BLaER1 (cell line): ENCODE measurements at regions not wholly inside any gene's neighbourhood (a gene's known extent, or its start where the extent isn't known, plus 50 kb on each side); places are given as distances from the start of the nearest gene placed in this dataset.

Experiments
- H3K27ac ChIP-seq: shearing (Covaris generic); formaldehyde crosslinking; 2 replicates; pipeline ENCODE4 v1.8.1; 2022
- H3K27me3 ChIP-seq: shearing (Covaris generic); formaldehyde crosslinking; 2 replicates; pipeline ENCODE4 v1.8.1; 2022
- H3K36me3 ChIP-seq: shearing (Covaris generic); formaldehyde crosslinking; 2 replicates; pipeline ENCODE4 v1.8.1; 2022
- H3K4me1 ChIP-seq: shearing (Covaris generic); formaldehyde crosslinking; 2 replicates; pipeline ENCODE4 v1.8.1; 2022
- H3K4me2 ChIP-seq: shearing (Covaris generic); formaldehyde crosslinking; 2 replicates; pipeline ENCODE4 v1.8.1; 2022
- H3K4me3 ChIP-seq: shearing (Covaris generic); formaldehyde crosslinking; 2 replicates; pipeline ENCODE4 v1.8.1; 2022
- H3K9ac ChIP-seq: shearing (Covaris generic); formaldehyde crosslinking; 2 replicates; pipeline ENCODE4 v1.8.1; 2022
- H3K9me3 ChIP-seq: shearing (Covaris generic); formaldehyde crosslinking; 2 replicates; pipeline ENCODE4 v1.8.1; 2022
- H4K20me1 ChIP-seq: shearing (Covaris generic); formaldehyde crosslinking; 2 replicates; pipeline ENCODE4 v1.8.1; 2022
- Cebpa-rat ChIP-seq: shearing (Covaris generic); IDR thresholded peaks from 2 replicates; pipeline ENCODE4 v1.8.1; 2022

- Histone ChIP-seq H3K4me3 (no peak overlapping the region), H3K27me3 (no peaks in the 10 kb centered on the region), H3K4me1 (no peaks in the 10 kb centered on the region), H3K4me2 (no peak overlapping the region), H4K20me1 (no peaks in the 10 kb centered on the region), H3K36me3 (no peaks in the 10 kb centered on the region), H3K9me3 (no peaks in the 10 kb centered on the region), H3K27ac (no peak overlapping the region), H3K9ac (no peak overlapping the region)
- no peak for TF ChIP-seq Cebpa-rat
Measured at GRCh38 chr14:49986343-49987014, 93.6 kb downstream of the ARF6 start.

DNA sequence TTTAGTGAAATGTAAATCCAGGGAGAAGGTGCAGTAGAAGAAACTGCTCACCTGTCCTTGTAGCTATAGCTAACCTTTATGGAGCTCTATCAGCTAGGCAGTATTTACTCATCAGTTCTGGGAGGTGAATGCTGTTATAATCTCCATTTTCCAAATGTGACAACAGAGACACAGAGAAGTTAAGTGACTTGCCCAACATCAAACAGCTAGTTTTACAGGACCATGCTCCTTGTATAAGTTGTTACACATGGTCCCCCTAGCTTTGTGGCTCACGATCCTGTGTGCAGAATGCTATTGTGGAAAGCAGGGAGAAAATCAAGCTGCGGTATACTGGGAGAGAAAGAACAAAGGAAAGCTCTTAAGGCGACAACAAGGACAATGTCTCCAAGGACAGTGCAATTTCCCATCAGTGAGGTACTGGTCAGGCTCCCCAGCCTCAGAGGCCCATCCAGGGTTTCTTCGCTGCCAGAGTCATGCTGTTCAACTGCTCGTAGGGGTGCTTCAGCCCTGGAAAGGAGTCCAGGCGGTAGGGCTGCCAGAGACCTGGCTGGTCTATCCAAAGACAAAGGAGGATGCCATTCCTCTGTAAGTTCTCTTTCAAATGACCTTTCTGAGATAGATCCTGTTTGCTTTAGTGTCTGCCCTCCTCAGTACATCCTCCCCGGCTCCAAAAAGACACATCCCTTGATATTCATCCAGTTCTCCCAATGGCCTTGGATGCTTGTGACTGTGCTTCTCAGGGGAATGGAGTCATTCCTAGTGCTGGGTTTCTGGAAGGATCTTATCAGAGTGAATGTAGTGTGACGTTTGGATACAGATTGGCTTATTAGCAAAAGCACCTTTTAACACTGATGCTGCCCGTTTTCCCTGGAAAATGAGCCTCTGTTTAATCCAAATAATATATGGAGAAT, 95.5 kb downstream of the ARF6 start:
- Histone ChIP-seq H3K9me3 (no peaks in the 10 kb centered on the region), H3K27ac (no peak overlapping the region), H3K4me1 (no peaks in the 10 kb centered on the region), H3K9ac (no peak overlapping the region), H4K20me1 (no peaks in the 10 kb centered on the region), H3K4me2 (no peak overlapping the region), H3K27me3 (no peaks in the 10 kb centered on the region), H3K4me3 (no peak overlapping the region), H3K36me3 (no peaks in the 10 kb centered on the region)
- TF ChIP-seq Cebpa-rat, result no peak

- Histone ChIP-seq H3K4me3 (no peak overlapping the region), H3K4me1 (no peaks in the 10 kb centered on the region), H3K27me3 (no peaks in the 10 kb centered on the region), H3K9me3 (no peaks in the 10 kb centered on the region), H3K27ac (no peak overlapping the region), H3K36me3 (no peaks in the 10 kb centered on the region), H3K4me2 (no peak overlapping the region), H4K20me1 (no peaks in the 10 kb centered on the region), H3K9ac (no peak overlapping the region)
- no peak for TF ChIP-seq Cebpa-rat
Measured at GRCh38 chr14:49989966-49990365, 97.1 kb downstream of the ARF6 start.

DNA sequence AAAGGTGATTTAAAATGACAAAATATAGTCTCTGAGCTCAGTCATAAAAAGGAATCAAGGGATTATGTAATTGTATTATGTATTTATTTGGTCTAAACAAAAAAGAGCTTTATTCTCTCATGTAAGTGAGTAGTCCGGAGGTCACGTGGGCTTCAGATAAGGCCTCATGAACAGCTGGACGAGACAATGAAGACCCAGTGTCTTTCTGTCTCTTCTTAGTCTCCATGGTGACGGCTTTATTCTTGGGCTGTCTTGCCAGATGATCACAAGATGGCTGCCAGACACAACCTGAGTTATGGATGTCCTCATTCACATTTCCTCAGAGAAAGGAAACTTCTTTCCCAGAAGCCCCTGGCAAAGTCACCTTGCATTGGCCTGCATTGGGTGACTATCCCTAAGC, 98.6 kb downstream of the ARF6 start:
- Histone ChIP-seq H3K4me3 (no peak overlapping the region), H3K27me3 (no peaks in the 10 kb centered on the region), H3K4me2 (no peak overlapping the region), H3K36me3 (no peaks in the 10 kb centered on the region), H4K20me1 (no peaks in the 10 kb centered on the region), H3K9ac (no peak overlapping the region), H3K9me3 (no peaks in the 10 kb centered on the region), H3K4me1 (no peaks in the 10 kb centered on the region), H3K27ac (no peak overlapping the region)
- TF ChIP-seq Cebpa-rat, result no peak

DNA sequence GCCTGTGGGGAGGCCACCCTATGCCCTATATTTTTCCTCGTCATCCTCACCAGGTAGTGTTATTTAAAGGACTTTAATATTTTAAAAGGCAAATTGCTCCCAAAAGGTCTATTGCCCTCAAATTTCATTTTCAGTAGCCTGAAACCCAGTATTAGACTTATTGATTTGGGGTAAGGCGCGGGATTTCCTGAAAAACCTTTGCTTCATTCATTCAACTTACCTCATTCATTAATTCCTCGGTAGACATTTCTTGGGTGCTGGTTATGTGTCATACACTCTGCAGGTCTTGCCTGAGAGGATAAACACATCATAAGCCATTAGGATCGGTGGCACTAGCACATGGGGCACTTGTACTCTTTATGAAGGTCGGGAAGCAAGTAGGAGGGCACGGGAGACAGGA, 99.2 kb downstream of the ARF6 start:
- H3K4me1 ChIP-seq, result no peaks in the 10 kb centered on the region
- no peak overlapping the region for H3K27ac ChIP-seq
- TF ChIP-seq Cebpa-rat, result no peak

GRCh38 chr14:49992448-49992847, 99.6 kb downstream of the ARF6 start:
- H3K4me2 ChIP-seq, result no peak overlapping the region
- no peak for TF ChIP-seq Cebpa-rat
- no peaks in the 10 kb centered on the region for H3K27me3 ChIP-seq
- no peak overlapping the region for H3K4me3 ChIP-seq
- H3K9me3 ChIP-seq, result no peaks in the 10 kb centered on the region
- H3K27ac ChIP-seq, result no peak overlapping the region
- no peaks in the 10 kb centered on the region for H4K20me1 ChIP-seq
- no peaks in the 10 kb centered on the region for H3K4me1 ChIP-seq
- no peaks in the 10 kb centered on the region for H3K36me3 ChIP-seq
- H3K9ac ChIP-seq, result no peak overlapping the region

More for the DNA sequence above, 99.2 kb downstream of the ARF6 start:
- no peak overlapping the region for H3K4me2 ChIP-seq
- no peaks in the 10 kb centered on the region for H3K9me3 ChIP-seq
- H3K27me3 ChIP-seq, result no peaks in the 10 kb centered on the region
- H3K36me3 ChIP-seq, result no peaks in the 10 kb centered on the region
- no peaks in the 10 kb centered on the region for H4K20me1 ChIP-seq
- no peak overlapping the region for H3K4me3 ChIP-seq
- no peak overlapping the region for H3K9ac ChIP-seq

DNA sequence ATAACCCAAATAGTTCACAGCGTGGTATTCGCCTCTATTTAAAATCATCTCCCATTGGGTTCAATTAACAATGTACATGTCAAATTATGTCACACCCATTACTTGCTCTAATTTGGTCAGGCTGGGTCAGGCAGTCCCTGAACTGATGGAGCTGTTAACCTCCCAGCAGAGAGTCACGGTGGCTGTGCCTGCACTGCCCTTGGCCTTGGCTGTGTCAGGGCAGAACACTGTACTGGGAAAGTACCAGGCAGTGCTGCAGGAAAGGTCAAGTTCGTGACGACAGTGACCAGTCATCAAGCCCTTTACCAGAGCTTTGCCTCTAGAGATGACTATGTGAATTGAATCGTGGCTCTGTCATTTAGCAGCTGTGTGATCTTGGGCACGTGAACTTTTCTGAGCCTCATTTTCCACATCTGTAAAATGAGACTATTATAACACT, 100.0 kb downstream of the ARF6 start:
- Histone ChIP-seq H4K20me1 (no peaks in the 10 kb centered on the region), H3K36me3 (no peaks in the 10 kb centered on the region), H3K27me3 (no peaks in the 10 kb centered on the region), H3K4me1 (no peaks in the 10 kb centered on the region), H3K27ac (no peak overlapping the region), H3K9me3 (no peaks in the 10 kb centered on the region), H3K9ac (no peak overlapping the region), H3K4me2 (no peak overlapping the region), H3K4me3 (no peak overlapping the region)
- no peak for TF ChIP-seq Cebpa-rat

DNA sequence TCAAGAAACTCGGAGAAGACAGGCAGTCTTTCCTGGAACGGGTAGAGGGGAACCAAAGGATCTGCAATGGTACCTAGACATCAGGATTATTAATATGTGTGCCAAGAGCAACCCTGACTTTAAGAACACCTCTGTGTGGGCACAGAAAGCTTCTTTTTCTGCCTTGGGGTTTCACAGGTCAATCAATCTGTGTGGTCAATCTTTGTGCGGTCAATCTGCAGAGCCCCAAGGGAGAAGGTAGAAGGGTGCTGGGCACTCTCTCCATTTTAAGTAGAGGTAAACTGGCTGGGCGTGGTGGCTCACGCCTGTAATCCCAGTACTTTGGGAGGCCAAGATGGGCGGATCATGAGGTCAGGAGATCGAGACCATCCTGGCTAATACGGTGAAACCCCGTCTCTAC, 100.7 kb downstream of the ARF6 start:
- Histone ChIP-seq H3K9ac (no peak overlapping the region), H3K4me2 (no peak overlapping the region), H4K20me1 (no peaks in the 10 kb centered on the region)

GRCh38 chr14:49994951-49995561, 102.2 kb downstream of the ARF6 start:
- Histone ChIP-seq H3K4me3 (no peak overlapping the region), H3K27me3 (no peaks in the 10 kb centered on the region), H3K4me2 (no peak overlapping the region), H3K36me3 (no peaks in the 10 kb centered on the region), H3K4me1 (peaks cover 14% of the 10 kb centered on the region), H3K9me3 (no peaks in the 10 kb centered on the region), H3K27ac (no peak overlapping the region), H4K20me1 (no peaks in the 10 kb centered on the region), H3K9ac (no peak overlapping the region)
- no peak for TF ChIP-seq Cebpa-rat

More for the DNA sequence above, 100.7 kb downstream of the ARF6 start:
- H3K36me3 ChIP-seq, result no peaks in the 10 kb centered on the region
- TF ChIP-seq Cebpa-rat, result no peak
- no peaks in the 10 kb centered on the region for H3K4me1 ChIP-seq
- no peaks in the 10 kb centered on the region for H3K27me3 ChIP-seq
- no peak overlapping the region for H3K27ac ChIP-seq
- H3K9me3 ChIP-seq, result no peaks in the 10 kb centered on the region
- H3K4me3 ChIP-seq, result no peak overlapping the region

- Histone ChIP-seq H3K9me3 (no peaks in the 10 kb centered on the region), H3K27ac (no peak overlapping the region), H4K20me1 (no peaks in the 10 kb centered on the region), H3K4me3 (no peak overlapping the region), H3K27me3 (no peaks in the 10 kb centered on the region), H3K9ac (no peak overlapping the region), H3K4me1 (peaks cover 43% of the 10 kb centered on the region), H3K4me2 (no peak overlapping the region), H3K36me3 (no peaks in the 10 kb centered on the region)
- no peak for TF ChIP-seq Cebpa-rat
Measured at GRCh38 chr14:49997991-49998390, 105.1 kb downstream of the ARF6 start.
